ENCODE measurements at regions not wholly inside any gene's neighbourhood (a gene's known extent, or its start where the extent isn't known, plus 50 kb on each side); places are given as distances from the start of the nearest gene placed in this dataset.

DNA sequence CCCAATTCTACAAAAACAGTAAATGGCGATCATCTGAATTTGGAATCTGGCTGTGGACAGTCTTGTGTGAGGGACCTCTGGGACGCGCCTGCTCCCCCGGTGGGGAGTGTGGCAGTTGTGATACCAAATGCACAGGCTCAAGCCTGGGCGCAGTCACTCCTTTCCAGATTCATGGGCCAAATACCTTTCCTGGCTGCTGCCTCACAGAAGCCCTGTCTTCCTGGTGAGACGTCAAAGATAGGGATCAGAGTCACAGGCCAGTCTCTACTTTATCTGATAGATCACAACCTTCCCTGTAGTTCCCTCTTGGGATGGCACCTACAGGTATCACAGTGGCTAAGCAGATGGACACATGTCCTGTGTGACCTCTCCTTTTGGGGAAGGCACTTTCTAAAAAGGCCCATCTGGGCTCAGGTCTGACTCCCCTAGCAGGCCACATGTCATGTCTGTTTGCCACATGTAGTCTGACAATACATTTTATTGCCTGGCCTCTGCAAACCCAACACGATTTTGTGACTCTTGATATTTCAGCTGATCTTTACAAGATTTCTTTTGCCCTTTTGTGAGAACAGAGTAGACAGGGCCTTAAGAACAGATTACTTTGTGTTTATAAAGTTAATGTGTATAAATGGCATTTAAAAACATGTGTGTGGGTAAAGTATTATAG, 150.1 kb downstream of the SNX10 start:
- TF ChIP-seq YY1 (IDR thresholded peaks at IDR 0.05; ENCODE audit: insufficient read depth, insufficient read length) (no peak), SUZ12 (IDR thresholded peaks at IDR 0.05; ENCODE audit: extremely low read depth, insufficient read depth, insufficient read length) (no peak)
